HG03457 (cell line): ENCODE measurements at regions not wholly inside any gene's neighbourhood (a gene's known extent, or its start where the extent isn't known, plus 50 kb on each side); places are given as distances from the start of the nearest gene placed in this dataset.

Source experiments
- ATAC-seq: cut with Tn5 transposase; IDR thresholded peaks from one replicate; pipeline ENCODE4 v1.9.1; 2021; ENCODE audit warnings: moderate number of reproducible peaks; ENCODE audit not compliant: unreplicated experiment

DNA sequence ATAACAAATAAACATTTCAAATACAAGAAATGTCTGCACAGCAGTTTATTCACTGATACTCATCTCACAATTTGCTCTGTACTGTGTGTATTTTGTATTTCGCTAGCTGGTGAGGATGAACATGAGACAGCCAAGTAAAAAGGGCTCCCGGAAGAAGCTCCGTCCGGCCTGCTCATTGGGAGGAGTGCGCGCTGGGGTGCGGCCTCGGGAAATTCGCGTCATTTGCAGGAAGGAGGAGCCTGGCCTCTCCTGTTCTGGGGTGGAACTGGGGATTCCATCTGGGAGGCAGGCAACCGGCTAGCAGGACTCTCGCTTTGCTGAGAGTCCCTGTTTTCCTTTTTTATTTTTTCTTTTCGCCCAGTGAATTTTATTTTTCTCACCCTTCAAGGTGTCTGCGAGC is 368.4 kb upstream of the TMEM132C start:
- no peak for ATAC-seq

DNA sequence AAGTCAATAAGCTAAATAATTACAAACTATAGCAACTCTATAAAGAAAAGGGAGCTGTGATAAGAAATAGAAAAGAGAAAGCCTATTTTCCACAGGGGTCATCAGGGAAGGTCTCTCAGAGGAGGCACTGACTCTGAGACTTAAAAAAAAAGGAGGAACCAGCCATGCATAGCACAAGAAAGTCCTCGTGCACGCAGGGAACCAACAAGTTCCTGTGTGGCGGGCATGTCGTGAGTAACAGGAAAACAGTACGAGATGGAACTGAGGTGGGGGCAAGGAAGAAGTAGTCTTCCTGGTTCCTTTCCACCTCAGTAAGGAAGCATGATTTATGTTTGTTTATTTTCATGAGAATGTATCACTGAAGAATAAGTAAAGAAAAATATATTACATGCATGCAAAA is 367.0 kb upstream of the TMEM132C start:
- ATAC-seq: no peak

DNA sequence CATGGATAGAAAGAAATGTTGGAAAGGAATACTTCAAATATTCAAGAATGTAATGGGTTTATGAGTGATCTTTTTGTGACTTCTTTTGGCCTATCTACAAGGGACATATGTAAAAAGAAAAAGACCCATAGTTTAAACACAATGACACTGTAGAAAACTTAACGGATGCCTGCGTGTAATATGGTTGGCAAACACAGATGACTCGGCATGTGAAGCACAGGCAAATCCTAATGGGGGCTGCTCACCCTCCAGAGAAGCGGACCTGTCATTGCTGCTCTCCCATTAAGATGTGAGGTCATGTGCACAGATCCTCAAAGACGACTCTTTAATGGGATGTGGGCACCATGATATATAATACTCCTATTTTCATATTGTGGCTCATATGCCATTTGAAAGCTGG is 366.6 kb upstream of the TMEM132C start:
- no peak for ATAC-seq

DNA sequence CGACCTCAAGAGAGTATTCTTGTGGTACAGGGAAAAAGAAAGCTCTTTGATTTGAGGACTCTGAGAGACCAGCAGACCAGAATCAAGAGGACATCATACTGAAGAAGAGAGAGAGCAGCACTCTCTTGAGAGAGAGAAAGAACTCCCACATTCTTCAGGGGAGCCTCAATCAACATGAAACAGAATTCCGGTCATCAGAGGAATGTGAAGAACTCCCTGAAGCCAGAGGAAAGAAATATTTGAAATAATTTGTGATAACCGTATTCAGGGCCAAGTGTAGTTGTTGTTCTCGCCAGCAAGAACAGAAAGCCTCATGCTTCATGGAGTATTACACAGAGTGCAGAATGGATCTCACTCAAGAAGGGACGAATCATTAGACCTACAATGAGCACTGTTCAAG is 363.8 kb upstream of the TMEM132C start:
- no peak for ATAC-seq

GRCh38 chr12:127909041-127909440 is 357.9 kb upstream of the TMEM132C start:
- no peak for ATAC-seq

DNA sequence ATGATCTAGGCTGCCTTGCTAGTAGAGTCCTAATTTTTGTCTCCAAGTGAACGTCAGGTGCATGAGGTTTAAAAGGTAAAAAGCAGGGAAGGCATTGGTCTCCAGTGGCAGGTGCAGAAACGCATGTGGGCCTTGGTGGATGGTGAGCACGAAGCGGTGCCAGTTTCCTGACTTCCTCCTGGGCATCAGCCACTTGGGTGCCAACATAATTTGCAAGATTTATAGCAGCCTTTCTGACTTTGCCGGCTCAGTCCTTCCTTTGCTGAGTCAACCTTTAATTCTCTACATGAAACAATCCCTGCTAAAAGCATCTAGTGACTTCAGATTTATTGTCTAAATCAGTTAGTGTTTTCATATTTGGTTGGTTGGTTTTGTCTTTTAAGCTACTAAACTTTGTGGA is 355.7 kb upstream of the TMEM132C start:
- ATAC-seq: no peak

DNA sequence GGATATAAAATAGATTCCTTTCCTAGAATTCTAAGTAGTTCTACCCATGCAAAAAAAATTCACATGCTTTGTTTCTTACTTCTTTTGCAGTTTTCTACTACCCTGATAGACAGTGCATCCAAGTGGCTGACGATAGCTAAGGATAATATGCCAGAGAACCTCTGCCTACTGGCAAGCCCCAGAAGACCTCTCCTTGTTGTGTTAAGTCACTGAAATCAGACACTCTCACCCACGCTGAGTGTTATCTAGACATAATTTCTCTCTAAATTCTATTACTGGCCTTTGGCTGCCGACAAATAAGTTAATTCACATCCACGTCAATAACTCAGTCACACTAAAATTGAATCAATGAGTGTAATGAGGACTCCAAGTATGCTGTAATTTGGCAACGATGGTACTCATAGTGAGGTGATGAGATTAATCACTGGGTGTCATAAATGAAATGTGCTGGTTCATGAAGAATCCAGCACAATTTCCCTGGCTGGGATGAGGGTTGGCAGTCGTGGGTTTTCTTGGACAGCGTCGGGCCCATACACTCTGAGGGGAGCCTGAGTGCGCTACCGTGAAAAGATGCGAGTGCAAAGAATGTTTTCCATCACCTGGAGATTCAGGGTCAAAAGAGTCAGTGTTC is 354.8 kb upstream of the TMEM132C start:
- ATAC-seq: no peak

DNA sequence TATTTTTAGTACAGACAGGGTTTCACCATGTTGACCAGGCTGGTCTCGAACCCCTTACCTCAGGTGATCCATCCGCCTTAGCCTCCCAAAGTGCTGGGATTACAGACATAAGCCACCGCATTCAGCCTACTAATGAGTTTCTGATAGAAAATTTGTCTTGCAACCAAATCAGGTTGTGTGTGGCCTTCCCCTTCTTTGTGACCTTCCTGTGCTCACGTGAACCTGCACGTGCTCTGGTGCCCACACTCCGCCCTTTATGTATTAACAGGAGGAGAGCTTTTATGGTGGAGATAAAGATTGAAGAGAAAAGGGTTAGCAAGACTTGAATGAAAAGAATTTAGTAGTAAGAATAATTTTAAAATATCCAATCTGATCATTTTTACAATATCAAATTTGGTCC is 343.5 kb upstream of the TMEM132C start:
- ATAC-seq: no peak

DNA sequence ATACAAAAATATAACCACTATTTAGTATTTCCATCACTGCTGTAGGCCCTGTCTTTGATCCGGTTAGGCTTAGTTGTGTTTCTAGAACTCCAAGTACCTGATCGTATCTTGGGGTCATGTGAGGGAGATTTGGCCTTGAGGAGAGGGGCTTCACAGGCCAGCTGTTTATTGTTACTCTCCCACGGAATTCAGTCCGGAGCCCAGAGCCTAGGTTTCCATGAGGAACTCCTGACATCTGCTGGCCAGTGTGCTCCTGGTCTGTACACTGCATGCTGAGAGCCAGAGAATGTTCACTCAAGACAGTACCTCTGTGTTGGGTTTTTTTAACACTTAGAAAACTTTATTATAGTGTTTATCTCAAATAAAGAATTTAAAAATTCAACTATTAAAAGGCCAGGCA is 341.0 kb upstream of the TMEM132C start:
- no peak for ATAC-seq

- ATAC-seq: no peak
These were observed 338.8 kb upstream of the TMEM132C start for GRCh38 chr12:127928178-127928577.

- ATAC-seq: no peak
These were observed 338.1 kb upstream of the TMEM132C start for GRCh38 chr12:127928615-127929571.

DNA sequence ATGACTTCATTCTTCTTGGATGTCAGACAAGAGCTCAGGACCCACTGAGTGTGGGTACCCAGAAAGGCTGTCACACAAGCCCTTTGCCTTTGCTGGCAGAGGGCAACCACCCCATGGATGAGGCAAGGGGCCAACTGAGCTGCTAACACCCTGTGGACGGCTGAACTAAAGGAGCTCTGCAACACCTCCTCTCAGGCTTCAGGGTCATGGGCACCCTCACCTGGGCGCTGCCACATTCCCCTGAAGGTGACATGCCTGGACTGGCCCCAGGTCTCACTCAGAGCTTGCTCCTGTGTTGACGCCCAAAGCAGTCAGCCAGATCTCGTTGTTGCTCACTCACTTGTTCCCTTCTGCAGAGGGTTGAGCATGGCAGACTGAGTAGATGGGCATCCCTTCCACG is 336.8 kb upstream of the TMEM132C start:
- no peak for ATAC-seq

- no peak for ATAC-seq
These were observed 332.6 kb upstream of the TMEM132C start for GRCh38 chr12:127934409-127934808.

- ATAC-seq: no peak
These were observed 330.5 kb upstream of the TMEM132C start for GRCh38 chr12:127936463-127936862.

DNA sequence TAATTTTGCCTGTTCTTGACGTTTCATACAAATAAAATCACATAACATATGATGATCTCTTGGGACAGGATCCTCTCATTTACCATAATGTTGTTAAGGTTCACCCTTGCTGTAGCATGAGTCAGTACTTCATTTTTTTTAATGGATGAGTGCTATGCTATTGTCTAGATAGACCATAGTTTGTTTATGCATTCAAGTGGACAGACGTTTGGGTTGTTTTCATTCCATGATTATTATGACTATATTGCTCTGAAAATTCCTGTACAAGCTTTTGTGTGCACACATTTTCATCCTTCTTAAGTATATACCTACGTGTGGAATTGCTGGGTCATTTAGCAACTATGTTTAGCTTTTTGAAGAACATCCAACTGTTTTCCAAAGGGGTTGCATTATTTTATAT is 325.6 kb upstream of the TMEM132C start:
- ATAC-seq: no peak

- no peak for ATAC-seq
These were observed 324.0 kb upstream of the TMEM132C start for GRCh38 chr12:127942981-127943380.

- ATAC-seq: no peak
These were observed 323.3 kb upstream of the TMEM132C start for GRCh38 chr12:127943481-127944210.

DNA sequence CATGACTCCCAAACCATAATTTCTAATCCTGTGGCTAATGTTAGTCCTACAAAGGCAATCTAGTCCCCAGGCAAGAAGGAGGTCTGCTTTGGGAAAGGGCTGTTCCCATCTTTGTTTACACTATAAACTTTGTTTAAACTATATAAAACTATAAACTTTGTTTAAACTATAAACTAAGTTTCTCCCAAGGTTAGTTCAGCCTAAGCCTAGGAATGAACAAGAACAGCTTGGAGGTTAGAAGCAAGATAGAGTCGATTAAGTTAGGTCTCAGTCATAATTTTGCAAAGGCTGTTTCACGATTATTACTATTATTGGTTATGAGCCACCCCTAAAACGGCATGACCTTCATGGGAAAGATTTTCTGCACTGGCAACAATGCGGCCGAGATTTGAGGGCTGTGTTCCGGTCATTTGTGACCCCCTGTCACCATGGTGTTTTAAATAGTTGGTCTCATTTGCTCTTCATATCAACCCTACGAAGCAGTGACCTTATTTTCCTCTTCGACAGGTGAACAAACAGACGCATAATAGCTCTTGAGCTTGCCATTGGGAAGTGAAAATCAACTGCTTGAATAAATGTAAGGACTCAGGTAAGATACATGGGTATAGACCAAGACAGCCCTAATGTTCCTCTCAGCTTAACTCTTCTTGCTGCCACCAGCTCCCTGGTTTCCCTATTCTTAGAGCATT is 322.6 kb upstream of the TMEM132C start:
- no peak for ATAC-seq

GRCh38 chr12:127957001-127957660 is 309.8 kb upstream of the TMEM132C start:
- ATAC-seq: no peak

DNA sequence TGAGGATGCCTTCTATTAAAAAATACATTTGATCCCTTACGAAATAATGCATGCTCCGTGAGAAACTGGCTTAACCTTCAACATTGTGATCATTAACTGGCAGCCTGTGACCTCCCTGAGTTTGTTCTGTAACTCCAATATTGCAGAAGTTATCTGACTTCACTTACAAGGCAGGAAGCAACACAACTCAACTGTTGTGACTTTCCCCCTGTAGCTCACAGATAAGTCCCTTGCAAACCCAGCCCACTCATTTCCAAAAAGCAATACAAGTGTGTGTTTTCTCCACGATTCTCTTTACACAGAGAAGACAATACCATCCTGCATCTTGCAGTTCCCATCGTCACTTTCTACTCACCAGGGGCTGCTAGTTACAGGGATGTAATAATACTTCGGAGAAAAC is 304.7 kb upstream of the TMEM132C start:
- ATAC-seq: no peak

DNA sequence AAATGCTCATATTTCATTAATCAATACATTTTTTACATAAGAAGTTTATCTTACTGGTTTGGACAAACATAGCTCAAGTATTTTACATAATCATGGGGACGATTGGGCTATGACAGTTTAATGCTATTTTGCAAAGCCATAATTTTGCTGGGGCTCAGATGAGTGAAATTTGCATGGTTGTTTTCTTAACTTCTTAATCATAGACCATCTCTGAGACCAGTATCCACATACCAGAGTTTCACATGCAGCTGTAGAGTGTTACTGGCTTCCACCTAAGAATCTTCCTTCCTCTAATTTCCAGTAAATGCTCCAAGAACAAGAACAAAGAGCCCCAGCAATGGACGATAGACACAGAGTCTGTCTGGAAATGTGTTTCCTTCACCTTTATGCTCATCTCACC is 303.0 kb upstream of the TMEM132C start:
- no peak for ATAC-seq
